Fibroblast of mammary gland (primary cell): ENCODE measurements at regions not wholly inside any gene's neighbourhood (a gene's known extent, or its start where the extent isn't known, plus 50 kb on each side); places are given as distances from the start of the nearest gene placed in this dataset.

Source experiments
- DNase-seq: peaks from one replicate; pipeline ENCODE4 v3.0.0-alpha.2; 2010; ENCODE audit warnings: low read depth
- H3K4me3 ChIP-seq: 2 replicates; pipeline ENCODE4 v1.5.1; 2011; ENCODE audit warnings: low read depth, mild to moderate bottlenecking, low read length, moderate library complexity; ENCODE audit not compliant: control insufficient read depth
- CTCF ChIP-seq: conservative IDR thresholded peaks from 2 replicates; pipeline ENCODE4 v1.5.1; 2011; ENCODE audit warnings: low read depth, low read length, inconsistent platforms; ENCODE audit not compliant: control insufficient read depth, insufficient read depth

GRCh38 chr1:208465266-208465665, 221.1 kb upstream of the PLXNA2 start:
- DNase-seq, result no peak
- no peak for TF ChIP-seq CTCF
- no peak overlapping the region for H3K4me3 ChIP-seq

DNA sequence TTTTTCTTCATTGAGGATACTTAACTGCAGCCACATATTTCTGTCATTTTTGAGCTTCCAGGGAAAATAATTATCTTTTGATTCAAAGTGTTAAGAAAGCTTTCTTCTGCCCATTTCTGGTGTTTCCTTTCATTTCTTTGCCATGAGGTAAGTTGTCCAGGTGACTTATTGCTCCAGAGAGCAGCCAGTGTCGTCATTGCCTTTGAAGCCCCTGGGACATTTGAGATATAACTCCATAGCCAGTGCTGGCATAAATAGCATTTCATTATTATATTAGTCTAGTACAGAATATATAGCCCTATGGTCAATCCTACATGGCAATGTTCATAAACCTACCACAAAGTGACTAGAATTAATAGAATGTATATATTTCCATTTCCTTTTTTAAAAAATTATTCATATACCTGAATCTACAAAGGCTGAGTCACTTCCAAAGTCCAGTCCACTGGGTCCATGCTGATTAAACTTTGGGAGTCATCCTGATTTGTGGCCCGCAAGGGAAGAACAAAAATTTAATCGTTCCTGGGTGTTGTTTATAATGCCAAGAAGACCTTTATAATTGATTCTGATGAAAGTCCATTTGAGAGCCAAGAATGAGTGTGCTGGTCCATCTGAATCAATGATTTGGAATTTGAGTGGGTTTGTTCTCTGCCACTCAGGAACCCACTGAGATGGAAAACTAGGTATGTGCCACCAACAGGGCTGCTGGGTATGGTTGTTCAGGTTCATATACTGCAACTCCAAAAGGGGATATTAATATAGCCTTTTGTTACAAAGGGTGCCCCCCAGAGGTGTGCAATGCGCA, 221.8 kb upstream of the PLXNA2 start:
- no peak for DNase-seq
- no peak for TF ChIP-seq CTCF
- no peak overlapping the region for H3K4me3 ChIP-seq

GRCh38 chr1:208467151-208467780, 223.1 kb upstream of the PLXNA2 start:
- no peak for DNase-seq
- no peak overlapping the region for H3K4me3 ChIP-seq
- no peak for TF ChIP-seq CTCF

- DNase-seq, result peak; percentile 33
- no peak overlapping the region for H3K4me3 ChIP-seq
- no peak for TF ChIP-seq CTCF
Observed at GRCh38 chr1:208475449-208475848, 231.3 kb upstream of the PLXNA2 start.

DNA sequence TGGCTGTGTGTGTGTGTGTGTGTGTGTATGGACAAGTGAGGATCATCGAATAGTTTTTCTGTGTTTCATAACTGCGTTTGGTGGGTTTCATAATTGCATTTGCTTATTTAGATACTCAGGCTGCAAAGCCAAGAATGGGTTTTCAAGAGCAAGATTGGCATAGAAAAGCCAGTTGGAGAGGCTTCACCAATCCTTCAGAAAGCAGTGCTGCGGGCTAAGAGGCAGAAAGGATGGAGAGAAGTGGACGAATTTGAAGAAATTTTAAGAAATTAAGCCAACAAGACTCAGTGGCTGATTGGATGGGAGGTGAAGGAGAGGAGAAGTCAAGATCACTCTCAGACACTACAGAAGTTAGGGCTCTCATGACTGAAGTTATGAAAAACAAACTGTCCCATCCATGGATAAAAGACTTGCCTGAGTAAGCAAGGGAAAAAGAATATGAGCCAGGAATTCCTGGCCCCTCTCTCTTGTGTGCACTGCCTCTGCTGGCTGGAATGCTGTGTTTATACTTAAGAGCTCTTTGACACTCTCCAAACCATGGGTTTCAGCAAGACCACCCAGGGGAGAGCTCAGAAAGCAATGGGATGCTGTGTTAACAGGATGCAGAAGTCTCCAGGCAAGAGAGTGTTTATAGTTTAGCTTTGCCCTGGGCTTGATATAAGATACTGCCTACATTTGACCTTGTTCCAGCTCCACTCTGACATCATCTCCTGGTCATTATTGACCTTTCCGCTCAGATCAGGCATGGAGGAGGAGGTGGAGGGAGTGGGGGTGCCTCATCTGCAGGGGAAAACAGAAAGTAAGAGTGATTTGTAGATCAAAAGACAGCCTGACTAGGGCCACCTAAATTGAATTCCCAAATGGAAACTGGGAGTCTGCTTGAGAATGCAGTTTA, 232.0 kb upstream of the PLXNA2 start:
- DNase-seq, result no peak
- no peak for TF ChIP-seq CTCF
- H3K4me3 ChIP-seq, result no peak overlapping the region

DNA sequence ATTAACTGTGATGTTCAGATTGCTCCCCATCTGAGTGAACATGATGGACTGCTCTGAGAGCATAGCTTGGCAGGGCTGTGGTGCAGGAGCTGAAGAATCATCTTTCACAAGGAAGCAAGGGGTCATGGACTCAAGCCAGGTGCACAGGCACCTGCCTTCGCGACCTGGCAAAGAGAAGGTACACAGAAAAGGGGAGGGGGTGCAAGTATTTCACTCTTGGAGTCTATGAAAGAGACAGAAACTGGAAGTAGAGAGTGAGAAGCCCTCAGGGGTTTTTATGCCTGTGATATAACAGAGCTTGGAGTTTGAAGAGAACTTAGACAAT, 232.6 kb upstream of the PLXNA2 start:
- DNase-seq, result no peak
- TF ChIP-seq CTCF, result no peak

More for the DNA sequence above, 232.6 kb upstream of the PLXNA2 start:
- H3K4me3 ChIP-seq, result no peak overlapping the region
